Peyer's patch (tissue), 4 donors: ENCODE measurements at regions not wholly inside any gene's neighbourhood (a gene's known extent, or its start where the extent isn't known, plus 50 kb on each side); places are given as distances from the start of the nearest gene placed in this dataset.

Experiments
- CTCF ChIP-seq, 6 experiments: fragments of 450-650 bp in 4 of 6; fragments of 200-600 bp in 2 of 6; sonication (generic) in 1 of 6; IDR thresholded peaks; one replicate each; pipeline ENCODE4 v1.5.1; 2017 to 2019; ENCODE audit warnings: antibody characterized with exemption in 6 of 6, mild to moderate bottlenecking in 3 of 6, moderate library complexity in 1 of 6
- POLR2A ChIP-seq, 2 donors: fragments of 450-650 bp; IDR thresholded peaks; one replicate each; pipeline ENCODE4 v1.5.1; 2017; ENCODE audit warnings: antibody characterized with exemption in 2 of 2, mild to moderate bottlenecking in 2 of 2, moderate library complexity in 2 of 2

GRCh38 chr13:23984546-23984945 lies 87.2 kb upstream of the C1QTNF9B start:
- TF ChIP-seq CTCF (IDR thresholded peaks at IDR 0.05), result no peak
- TF ChIP-seq POLR2A (IDR thresholded peaks at IDR 0.05), result no peak
